Neuronal stem cell (in vitro differentiated cells): ENCODE measurements at regions not wholly inside any gene's neighbourhood (a gene's known extent, or its start where the extent isn't known, plus 50 kb on each side); places are given as distances from the start of the nearest gene placed in this dataset.

Experiments used
- DNase-seq: peaks from one replicate; pipeline ENCODE4 v3.0.0-alpha.2; 2013; ENCODE audit warnings: low spot score
- H2AFZ ChIP-seq: one replicate; pipeline ENCODE4 v1.6.1; 2013; ENCODE audit warnings: mild to moderate bottlenecking, low read length, inconsistent platforms
- H2AK5ac ChIP-seq: 2 replicates; pipeline ENCODE4 v1.6.1; 2013; ENCODE audit warnings: low read depth, mild to moderate bottlenecking, inconsistent platforms, low read length, moderate library complexity, mixed read lengths
- H2BK120ac ChIP-seq: 2 replicates; pipeline ENCODE4 v1.6.1; 2013; ENCODE audit warnings: low read depth, mild to moderate bottlenecking, inconsistent platforms, low read length, moderate library complexity, mixed read lengths
- H2BK12ac ChIP-seq: one replicate; pipeline ENCODE4 v1.6.1; 2013; ENCODE audit warnings: low read length, inconsistent platforms
- H2BK15ac ChIP-seq: 2 replicates; pipeline ENCODE4 v1.6.1; 2013; ENCODE audit warnings: mild to moderate bottlenecking, low read length, inconsistent platforms, mixed read lengths
- H2BK5ac ChIP-seq: one replicate; pipeline ENCODE4 v1.6.1; 2013; ENCODE audit warnings: inconsistent platforms, mild to moderate bottlenecking, low read length, moderate library complexity
- H3K14ac ChIP-seq: one replicate; pipeline ENCODE4 v1.6.1; 2013; ENCODE audit warnings: low read length, inconsistent platforms
- H3K18ac ChIP-seq: 2 replicates; pipeline ENCODE4 v1.6.1; 2013; ENCODE audit warnings: low read length, inconsistent platforms
- H3K23ac ChIP-seq: 2 replicates; pipeline ENCODE4 v1.6.1; 2013; ENCODE audit warnings: low read depth, mild to moderate bottlenecking, mixed read lengths, low read length, inconsistent platforms; ENCODE audit not compliant: poor library complexity
- H3K27ac ChIP-seq: replicated peaks from 3 replicates; pipeline ENCODE4 v1.5.1; 2013; ENCODE audit warnings: low read length, inconsistent platforms
- H3K27me3 ChIP-seq, 3 experiments: 2 replicates each; pipeline ENCODE4 v1.6.1; 2013; ENCODE audit warnings: low read length in 3 of 3, mild to moderate bottlenecking in 2 of 3, inconsistent platforms in 1 of 3, low read depth in 1 of 3, mixed read lengths in 1 of 3, moderate library complexity in 1 of 3; ENCODE audit not compliant: control insufficient read depth in 3 of 3, insufficient read depth in 3 of 3
- H3K36me3 ChIP-seq, 2 donors: replicated peaks in 1 of 2; 2 replicates each; pipeline ENCODE4 v1.6.1; 2013; ENCODE audit warnings: low read length in 2 of 2; ENCODE audit not compliant: control insufficient read depth in 2 of 2, insufficient read depth in 2 of 2
- H3K4ac ChIP-seq: 2 replicates; pipeline ENCODE4 v1.6.1; 2013; ENCODE audit warnings: inconsistent platforms, mild to moderate bottlenecking, low read length, moderate library complexity
- H3K4me1 ChIP-seq, 2 donors: 1 replicate in 1 of 2; 2 replicates in 1 of 2; pipeline ENCODE4 v1.6.1; 2013; ENCODE audit warnings: low read length in 2 of 2, low read depth in 1 of 2; ENCODE audit not compliant: control insufficient read depth in 2 of 2, insufficient read depth in 1 of 2
- H3K4me2 ChIP-seq: one replicate; pipeline ENCODE4 v1.6.1; 2013; ENCODE audit warnings: mild to moderate bottlenecking, low read length, inconsistent platforms; ENCODE audit not compliant: insufficient read depth, poor library complexity, severe bottlenecking
- H3K4me3 ChIP-seq, 2 donors: 2 replicates each; pipeline ENCODE4 v1.5.1; 2013; ENCODE audit warnings: low read length in 2 of 2, mild to moderate bottlenecking in 2 of 2, inconsistent platforms in 1 of 2, moderate library complexity in 1 of 2
- H3K79me1 ChIP-seq: one replicate; pipeline ENCODE4 v1.6.1; 2013; ENCODE audit warnings: low read depth, mild to moderate bottlenecking, inconsistent platforms, low read length, moderate library complexity
- H3K9ac ChIP-seq: one replicate; pipeline ENCODE4 v1.6.1; 2013; ENCODE audit warnings: mild to moderate bottlenecking, low read depth, low read length, inconsistent platforms; ENCODE audit not compliant: poor library complexity
- H3K9me3 ChIP-seq, 2 donors: replicated peaks in 1 of 2; 2 replicates each; pipeline versions ENCODE3 to v1.6.1; 2013; ENCODE audit warnings: low read length in 2 of 2, mild to moderate bottlenecking in 2 of 2, inconsistent platforms in 1 of 2, low read depth in 1 of 2, mixed read lengths in 1 of 2, moderate library complexity in 1 of 2; ENCODE audit not compliant: control insufficient read depth in 2 of 2, insufficient read depth in 1 of 2
- H4K8ac ChIP-seq: one replicate; pipeline ENCODE4 v1.6.1; 2013; ENCODE audit warnings: low read depth, mild to moderate bottlenecking, inconsistent platforms, low read length, moderate library complexity
- H4K91ac ChIP-seq: one replicate; pipeline ENCODE4 v1.6.1; 2013; ENCODE audit warnings: low read length, low read depth, mild to moderate bottlenecking, inconsistent platforms; ENCODE audit not compliant: poor library complexity
- WGBS, 2 donors: extraction: QIAGEN DNeasy Blood & Tissue Kit; methylation state at CpG; one replicate each; pipeline ENCODE4 v1.1.7; 2013; ENCODE audit warnings: missing lambda C conversion rate in 2 of 2, mixed read lengths in 1 of 2; ENCODE audit not compliant: insufficient read length in 2 of 2, insufficient replicate concordance in 1 of 2; ENCODE audit errors: extremely low coverage in 2 of 2; 5-methylcytosine and 5-hydroxymethylcytosine counted together

DNA sequence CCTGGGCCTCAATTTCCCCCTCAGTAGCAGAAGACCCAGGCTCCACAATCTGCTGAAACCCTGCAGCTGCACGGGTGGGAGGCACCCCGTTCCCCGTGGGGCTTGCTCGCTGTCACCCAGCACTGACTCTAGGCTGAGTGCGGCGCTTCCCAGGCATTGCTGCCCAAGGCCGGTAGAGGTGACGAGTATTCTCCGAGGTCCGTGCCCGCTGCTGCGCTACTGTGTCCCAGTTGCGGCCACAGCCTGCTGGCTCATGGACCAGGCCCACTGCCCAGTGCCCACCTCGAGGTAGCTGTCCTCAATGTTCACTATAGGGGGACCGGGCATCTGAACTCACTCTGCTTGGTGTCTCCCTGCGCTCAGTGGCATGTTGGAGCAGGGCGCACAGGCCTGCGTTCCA, 74.7 kb downstream of the GSC start:
- Histone ChIP-seq H3K36me3 (no peaks in the 10 kb centered on the region), H3K27me3 (peaks cover 0 to 14% (median 2%) of the 10 kb centered on the region in 3 experiments), H3K4me1 (peaks cover 0 to 6% of the 10 kb centered on the region in 2 donors), H3K79me1 (no peaks in the 10 kb centered on the region), H3K4ac (no peak overlapping the region), H4K91ac (no peak overlapping the region), H3K4me2 (no peak overlapping the region), H3K18ac (peak overlapping the region; percentile 44), H4K8ac (peak overlapping the region; percentile 52), H2AK5ac (peak overlapping the region; percentile 12), H2BK15ac (no peak overlapping the region), H3K27ac (no peak overlapping the region), H3K23ac (no peak overlapping the region), H2BK5ac (peak overlapping the region; percentile 14), H3K14ac (peak overlapping the region; percentile 77), H2AFZ (no peak overlapping the region), H2BK12ac (no peak overlapping the region), H3K9ac (no peak overlapping the region), H3K9me3 (no peaks in the 10 kb centered on the region), H3K4me3 (no peak overlapping the region), H2BK120ac (no peak overlapping the region)
- DNase-seq, result no peak
- WGBS, 2 donors, result no CpG with 5 or more reads among the region's 18 CpGs

DNA sequence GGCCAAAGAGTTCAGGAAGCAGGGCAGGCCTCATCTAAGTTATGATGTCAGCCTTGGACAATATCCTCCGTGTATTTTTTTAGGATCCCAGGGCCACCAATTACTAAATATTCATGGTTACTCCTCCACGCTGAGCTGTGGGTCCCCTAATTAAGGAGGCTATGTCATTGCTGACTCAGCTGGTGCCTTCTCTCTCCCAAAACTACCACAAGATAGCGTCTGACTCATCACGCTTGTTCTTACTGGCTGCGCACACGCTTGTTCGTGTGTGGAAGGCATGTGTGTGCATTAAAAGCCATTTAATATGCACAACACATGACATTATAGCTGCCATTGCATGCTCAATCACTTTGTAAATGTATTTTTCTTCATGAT, 78.3 kb downstream of the GSC start:
- Histone ChIP-seq H4K91ac (no peak overlapping the region), H3K23ac (no peak overlapping the region), H2AK5ac (no peak overlapping the region), H3K27me3 (peaks cover 0 to 21% (median 0%) of the 10 kb centered on the region in 3 experiments), H3K4me2 (no peak overlapping the region), H3K4me1 (peaks cover 0 to 3% of the 10 kb centered on the region in 2 donors), H3K4ac (no peak overlapping the region), H3K4me3 (no peak overlapping the region), H3K36me3 (no peaks in the 10 kb centered on the region), H2BK120ac (no peak overlapping the region), H2AFZ (no peak overlapping the region), H3K9me3 (no peaks in the 10 kb centered on the region), H3K14ac (no peak overlapping the region), H3K18ac (no peak overlapping the region), H2BK5ac (no peak overlapping the region), H2BK12ac (no peak overlapping the region), H3K27ac (no peak overlapping the region), H3K79me1 (no peaks in the 10 kb centered on the region), H2BK15ac (peak overlapping the region; percentile 61), H4K8ac (no peak overlapping the region), H3K9ac (no peak overlapping the region)
- no CpG with 5 or more reads among the region's 7 CpGs for WGBS, 2 donors
- DNase-seq, result no peak

DNA sequence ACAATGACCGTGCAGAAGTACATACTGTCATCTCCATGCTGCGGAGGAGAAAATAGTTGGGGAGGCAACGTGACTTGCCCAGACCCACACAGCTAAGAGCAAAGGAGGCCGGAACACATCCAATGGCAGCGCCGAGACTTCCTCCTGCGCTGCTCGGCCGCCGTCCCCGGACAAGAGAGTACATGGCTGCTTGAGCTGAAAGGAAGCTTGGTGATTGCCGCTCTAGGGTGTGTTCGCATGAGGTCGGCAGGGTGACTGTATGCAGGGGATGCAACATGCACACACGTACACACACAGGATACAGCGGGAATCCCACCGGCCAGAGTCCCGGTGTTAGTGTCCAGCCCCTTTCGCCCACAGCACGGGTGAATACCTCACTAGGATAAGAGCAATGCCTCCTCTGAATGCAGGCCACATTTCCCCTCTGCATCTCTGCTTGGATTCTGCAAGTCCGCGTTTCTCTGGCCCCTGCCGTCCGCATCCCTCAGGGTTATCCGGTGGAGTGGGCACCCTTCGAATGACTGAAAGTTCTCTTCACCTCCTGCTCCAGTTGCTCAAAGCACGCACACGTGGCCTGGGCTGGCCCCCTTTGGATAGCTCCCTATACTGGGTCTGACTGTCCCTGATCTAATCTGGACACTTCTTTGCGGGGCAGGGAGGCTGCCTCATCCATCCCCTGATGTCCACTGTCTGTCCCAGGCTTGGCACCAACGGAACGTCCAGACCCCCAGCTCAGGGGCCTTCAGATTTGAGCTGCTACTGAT, 78.8 kb downstream of the GSC start:
- H4K91ac ChIP-seq, result no peak overlapping the region
- no peak overlapping the region for H3K4ac ChIP-seq
- no peaks in the 10 kb centered on the region for H3K9me3 ChIP-seq
- peak overlapping the region; percentile 84 for H3K14ac ChIP-seq
- no peaks in the 10 kb centered on the region for H3K36me3 ChIP-seq
- peaks cover 0 to 21% (median 0%) of the 10 kb centered on the region in 3 experiments for H3K27me3 ChIP-seq
- no peak overlapping the region for H3K27ac ChIP-seq
- H2BK15ac ChIP-seq, result peak overlapping the region; percentile 61
- no peak overlapping the region for H2AFZ ChIP-seq
- peak overlapping the region; percentile 57 for H3K23ac ChIP-seq
- no peaks in the 10 kb centered on the region for H3K79me1 ChIP-seq
- no peak overlapping the region for H3K4me3 ChIP-seq
- DNase-seq, result no peak
- peak overlapping the region; percentile 74 for H3K18ac ChIP-seq
- H3K4me2 ChIP-seq, result no peak overlapping the region
- H3K4me1 ChIP-seq, result peaks cover 0 to 5% of the 10 kb centered on the region in 2 donors
- no peak overlapping the region for H3K9ac ChIP-seq
- H2BK5ac ChIP-seq, result peak overlapping the region; percentile 9
- peak overlapping the region; percentile 43 for H2BK12ac ChIP-seq
- H2BK120ac ChIP-seq, result no peak overlapping the region
- no peak overlapping the region for H4K8ac ChIP-seq
- peak overlapping the region; percentile 68 for H2AK5ac ChIP-seq
- no CpG with 5 or more reads among the region's 31 CpGs for WGBS, 2 donors

DNA sequence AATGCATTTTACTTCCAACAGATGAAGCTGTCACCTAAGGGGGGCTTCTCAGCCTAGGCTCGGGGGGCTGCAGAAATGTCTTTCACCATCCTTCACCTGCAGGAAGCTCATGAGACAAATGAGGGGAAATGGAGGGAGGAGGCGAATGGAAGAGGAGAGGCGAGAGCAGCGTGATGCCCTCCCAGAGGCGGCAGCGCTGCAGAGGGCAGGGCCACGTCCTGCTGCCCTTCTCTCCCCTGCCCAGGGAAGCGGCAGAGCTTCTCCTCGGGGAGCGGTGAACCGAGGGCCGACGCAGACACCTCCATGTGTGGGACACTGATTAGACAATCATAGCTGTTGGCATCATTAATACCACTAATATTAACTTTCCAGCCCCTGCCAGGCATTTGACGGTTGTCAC, 78.3 kb downstream of the SERPINA3 start:
- Histone ChIP-seq H3K4ac (no peak overlapping the region), H3K23ac (no peak overlapping the region), H3K14ac (peak overlapping the region; percentile 84), H3K27ac (no peak overlapping the region), H3K79me1 (no peaks in the 10 kb centered on the region), H3K27me3 (peaks cover 0 to 21% (median 0%) of the 10 kb centered on the region in 3 experiments), H3K9ac (no peak overlapping the region), H2BK5ac (peak overlapping the region; percentile 9), H2BK120ac (no peak overlapping the region), H3K9me3 (no peaks in the 10 kb centered on the region), H2BK15ac (no peak overlapping the region), H2AK5ac (peak overlapping the region; percentile 12), H2BK12ac (no peak overlapping the region), H3K4me3 (no peak overlapping the region), H3K4me2 (no peak overlapping the region), H3K18ac (peak overlapping the region; percentile 9), H2AFZ (no peak overlapping the region), H4K91ac (no peak overlapping the region), H4K8ac (no peak overlapping the region), H3K36me3 (no peaks in the 10 kb centered on the region), H3K4me1 (peaks cover 0 to 5% of the 10 kb centered on the region in 2 donors)
- DNase-seq, result no peak
- no CpG with 5 or more reads among the region's 14 CpGs for WGBS, 2 donors
